GM12864 (cell line): ENCODE measurements at regions not wholly inside any gene's neighbourhood (a gene's known extent, or its start where the extent isn't known, plus 50 kb on each side); places are given as distances from the start of the nearest gene placed in this dataset.

Experiments
- DNase-seq: peaks from one replicate; pipeline ENCODE4 v3.0.0-alpha.2; 2011; ENCODE audit warnings: low read depth
- H3K4me3 ChIP-seq: 2 replicates; pipeline ENCODE4 v1.5.1; 2011; ENCODE audit warnings: mild to moderate bottlenecking, low read depth, low read length, control low read depth
- CTCF ChIP-seq: IDR thresholded peaks from 2 replicates; pipeline ENCODE4 v1.5.1; 2011; ENCODE audit warnings: low read depth, mild to moderate bottlenecking, moderate library complexity, low read length, control low read depth, inconsistent platforms; ENCODE audit errors: missing control alignments

GRCh38 chr2:121869873-121870272 lies 114.4 kb downstream of the TSN start:
- TF ChIP-seq CTCF, result no peak
- H3K4me3 ChIP-seq, result no peak overlapping the region
- no peak for DNase-seq

GRCh38 chr2:121872651-121873050 lies 117.2 kb downstream of the TSN start:
- DNase-seq, result no peak
- no peak overlapping the region for H3K4me3 ChIP-seq
- TF ChIP-seq CTCF, result no peak

GRCh38 chr2:121873864-121874263 lies 118.4 kb downstream of the TSN start:
- H3K4me3 ChIP-seq, result no peak overlapping the region
- DNase-seq, result no peak
- no peak for TF ChIP-seq CTCF

GRCh38 chr2:121875585-121876185 lies 120.2 kb downstream of the TSN start:
- TF ChIP-seq CTCF, result no peak
- H3K4me3 ChIP-seq, result no peak overlapping the region
- DNase-seq, result no peak

GRCh38 chr2:121877366-121877765 lies 121.9 kb downstream of the TSN start:
- TF ChIP-seq CTCF, result no peak
- DNase-seq, result no peak
- H3K4me3 ChIP-seq, result no peak overlapping the region

GRCh38 chr2:121880283-121880682 lies 124.8 kb downstream of the TSN start:
- no peak for TF ChIP-seq CTCF
- no peak for DNase-seq
- H3K4me3 ChIP-seq, result no peak overlapping the region

GRCh38 chr2:121881038-121881437 lies 125.6 kb downstream of the TSN start:
- H3K4me3 ChIP-seq, result no peak overlapping the region
- TF ChIP-seq CTCF, result no peak
- DNase-seq, result no peak
